KBM-7 (cell line): ENCODE measurements at regions not wholly inside any gene's neighbourhood (a gene's known extent, or its start where the extent isn't known, plus 50 kb on each side); places are given as distances from the start of the nearest gene placed in this dataset.
"Not testable (repeated sequence)": the region's sequence is repeated elsewhere in the genome, so short reads cannot be mapped to it uniquely, and the experiment has no call there.

Experiments
- DNase-seq: peaks from one replicate; pipeline ENCODE4 v3.0.0-alpha.2; 2015
- in situ Hi-C: fragments of 300-500 bp; cut with MboI; formaldehyde crosslinking; loops from 2 replicates; pipeline ENCODE4 v1.14.3; 2020; ENCODE audit warnings: low sequenced_read_pairs, low pct_unique_long_range_greater_than_20kb, mixed read lengths

DNA sequence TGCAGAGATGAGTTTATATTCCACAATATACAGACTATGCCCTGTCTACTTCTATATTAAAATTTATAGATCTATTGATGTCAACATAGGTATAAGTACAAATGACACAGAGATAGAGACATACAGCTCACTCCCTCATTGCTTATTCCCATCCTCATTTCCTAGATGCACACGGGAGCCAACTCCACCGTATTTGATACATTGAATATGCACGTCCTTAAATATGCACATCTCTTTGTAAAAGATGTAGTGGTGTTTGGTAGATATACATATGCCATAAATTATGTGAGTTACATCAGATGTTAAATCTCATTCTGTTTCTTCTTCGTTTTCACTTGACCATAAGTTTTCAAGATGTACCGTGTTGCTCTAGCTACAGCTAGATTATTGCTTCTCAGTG lies 179.2 kb upstream of the RAB6C start:
- DNase-seq = no peak
- in situ Hi-C loops = no loop called here

DNA sequence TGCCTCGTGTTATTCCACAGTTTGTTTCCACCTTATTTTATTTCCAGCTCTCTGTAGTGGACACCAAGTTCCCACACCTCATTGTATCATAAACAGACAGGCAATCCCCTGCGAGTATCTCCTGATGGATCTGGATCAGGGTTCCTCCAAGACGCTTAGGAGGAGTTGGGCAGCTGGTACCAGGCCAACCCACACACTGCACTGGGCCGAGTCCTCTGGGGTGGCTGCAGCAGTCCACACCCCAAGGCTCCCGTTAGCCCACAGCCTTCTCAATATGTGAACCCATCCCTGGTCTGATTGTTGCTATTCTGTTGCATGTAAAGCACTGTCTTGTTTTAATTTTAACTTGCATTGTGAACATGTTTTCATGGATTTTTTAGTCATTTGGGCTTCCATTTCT lies 178.8 kb upstream of the RAB6C start:
- in situ Hi-C loops = no loop called here
- DNase-seq = no peak

- DNase-seq = no peak
- in situ Hi-C loops = no loop called here
Observed at GRCh38 chr2:129801575-129801974, 177.9 kb upstream of the RAB6C start.

GRCh38 chr2:129802290-129802689 lies 177.2 kb upstream of the RAB6C start:
- DNase-seq = no peak
- in situ Hi-C loops = no loop called here

DNA sequence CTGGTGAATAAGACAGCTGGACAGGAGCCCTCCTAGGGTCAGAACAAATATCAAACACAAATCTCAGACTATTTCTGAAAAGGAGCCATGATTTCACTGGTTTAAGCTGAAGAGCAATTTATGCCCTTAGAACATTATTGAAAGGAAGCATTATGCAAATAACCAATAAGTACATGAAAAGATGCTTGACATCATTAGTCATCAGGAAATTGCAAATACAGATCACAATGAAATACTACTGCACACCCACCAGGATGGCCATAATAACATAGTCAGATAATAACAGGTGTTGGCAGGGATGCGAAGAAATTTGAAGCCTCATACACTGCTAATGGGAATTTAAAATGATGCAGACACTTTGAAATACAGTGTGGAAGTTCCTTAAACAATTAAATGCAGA lies 176.4 kb upstream of the RAB6C start:
- in situ Hi-C loops = no loop called here
- DNase-seq = no peak

DNA sequence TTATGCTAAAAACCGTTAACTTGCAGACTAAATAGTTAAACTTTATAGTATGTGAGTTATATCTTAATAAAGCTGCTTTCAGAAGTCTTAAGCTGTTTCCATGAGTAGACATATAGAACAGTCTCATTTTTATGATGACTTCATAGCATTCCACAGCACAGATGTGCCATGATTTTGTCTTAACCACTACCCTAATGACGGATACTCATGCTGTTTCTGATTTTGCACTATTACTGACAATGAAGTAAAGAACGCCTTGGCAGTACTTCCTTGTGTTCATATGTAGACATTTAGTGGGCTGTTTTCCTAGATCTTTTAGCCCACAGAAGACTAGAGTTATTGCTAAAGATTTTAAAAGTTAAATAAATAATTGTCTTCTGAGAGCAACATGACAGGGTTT lies 175.6 kb upstream of the RAB6C start:
- DNase-seq = no peak
- in situ Hi-C loops = no loop called here

DNA sequence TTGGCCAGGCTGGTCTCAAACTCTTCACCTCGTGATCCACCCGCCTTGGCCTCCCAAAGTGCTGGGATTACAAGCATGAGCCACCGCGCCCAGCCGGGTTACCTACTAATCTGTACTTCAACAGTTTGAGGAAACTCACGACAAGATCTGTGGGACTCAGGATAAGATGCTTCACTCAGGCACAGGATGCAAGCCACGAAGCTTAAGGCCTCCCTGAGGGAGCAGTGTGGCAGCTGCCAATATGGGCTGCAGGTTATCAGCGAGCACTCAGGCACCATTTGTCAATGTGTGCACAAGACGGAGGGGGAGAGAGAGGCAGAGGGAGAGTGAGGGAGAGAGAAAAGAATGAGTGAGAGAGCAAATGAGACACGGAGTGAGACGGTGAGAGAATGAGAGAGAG lies 173.6 kb upstream of the RAB6C start:
- in situ Hi-C loops = no loop called here
- DNase-seq = no peak

DNA sequence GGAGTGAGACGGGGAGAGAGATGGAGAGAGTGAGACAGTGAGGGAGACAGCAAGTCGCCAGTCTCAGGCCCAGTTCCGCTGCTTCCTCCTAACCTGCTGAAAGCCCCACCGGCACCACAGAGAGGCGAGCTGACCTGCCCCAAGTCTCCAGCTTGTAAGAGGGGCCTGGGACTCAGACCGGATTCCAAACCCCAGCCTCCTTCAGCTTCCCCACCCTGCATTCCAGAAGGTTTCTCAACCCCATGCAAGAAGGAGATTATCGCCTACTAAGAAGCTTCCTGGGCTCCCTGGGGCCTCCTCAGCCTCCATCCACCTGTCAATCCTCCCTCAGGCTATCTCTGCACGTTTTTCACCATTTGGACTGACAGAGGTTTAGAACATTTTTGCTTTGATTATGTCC lies 173.1 kb upstream of the RAB6C start:
- in situ Hi-C loops = no loop called here
- no peak for DNase-seq

GRCh38 chr2:129806990-129807389 lies 172.5 kb upstream of the RAB6C start:
- DNase-seq = no peak
- in situ Hi-C loops = no loop called here

GRCh38 chr2:129807642-129808338 lies 171.7 kb upstream of the RAB6C start:
- in situ Hi-C loops, DNase-seq: not testable (repeated sequence)

DNA sequence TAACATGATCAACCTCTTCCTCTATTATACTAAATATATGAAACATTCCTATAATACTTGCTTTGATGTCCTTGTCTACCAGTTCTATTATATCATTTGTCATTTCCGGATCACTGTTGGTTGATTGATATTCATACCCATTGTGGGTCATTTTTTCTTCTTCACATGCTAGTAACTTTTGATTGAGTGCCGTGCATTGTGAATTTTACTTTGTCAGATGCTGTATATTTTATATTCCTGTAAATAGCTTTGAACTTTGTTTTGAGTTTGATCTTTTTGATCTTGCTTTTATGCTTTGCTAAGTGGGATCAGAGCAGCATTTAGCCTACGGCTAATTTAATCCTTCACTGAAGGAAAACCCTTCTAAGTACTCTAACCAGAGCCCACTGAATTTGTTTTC lies 168.9 kb upstream of the RAB6C start:
- no peak for DNase-seq
- in situ Hi-C loops = no loop called here

- in situ Hi-C loops = no loop called here
- peak; percentile 92 for DNase-seq
Observed at GRCh38 chr2:129812071-129812470, 167.4 kb upstream of the RAB6C start.

DNA sequence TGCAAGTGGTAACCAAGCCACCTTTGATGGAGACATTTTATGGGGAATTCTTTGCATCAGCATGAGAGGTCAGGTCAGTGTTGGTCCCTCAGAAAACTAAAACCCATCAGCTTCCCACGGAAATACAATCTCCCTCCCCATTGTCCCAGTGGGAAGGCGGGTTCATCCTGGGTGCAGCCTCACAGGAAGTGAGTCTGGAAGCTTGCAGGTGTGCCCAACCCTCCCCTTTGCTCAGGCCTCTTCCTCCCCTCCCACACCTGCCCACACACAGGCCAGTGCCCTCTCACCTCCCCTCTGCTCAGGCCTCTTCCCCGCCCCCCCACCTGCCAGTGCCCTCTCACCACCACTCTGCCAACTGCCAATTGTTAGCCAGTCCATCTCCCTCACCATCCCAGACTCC lies 166.8 kb upstream of the RAB6C start:
- no peak for DNase-seq
- in situ Hi-C loops = no loop called here

- in situ Hi-C loops = no loop called here
- DNase-seq = peak; percentile 23
Observed at GRCh38 chr2:129813404-129813803, 166.1 kb upstream of the RAB6C start.

- in situ Hi-C loops = no loop called here
- no peak for DNase-seq
Observed at GRCh38 chr2:129816813-129817574, 162.5 kb upstream of the RAB6C start.

- in situ Hi-C loops = no loop called here
- DNase-seq = no peak
Observed at GRCh38 chr2:129819855-129820254, 159.6 kb upstream of the RAB6C start.

DNA sequence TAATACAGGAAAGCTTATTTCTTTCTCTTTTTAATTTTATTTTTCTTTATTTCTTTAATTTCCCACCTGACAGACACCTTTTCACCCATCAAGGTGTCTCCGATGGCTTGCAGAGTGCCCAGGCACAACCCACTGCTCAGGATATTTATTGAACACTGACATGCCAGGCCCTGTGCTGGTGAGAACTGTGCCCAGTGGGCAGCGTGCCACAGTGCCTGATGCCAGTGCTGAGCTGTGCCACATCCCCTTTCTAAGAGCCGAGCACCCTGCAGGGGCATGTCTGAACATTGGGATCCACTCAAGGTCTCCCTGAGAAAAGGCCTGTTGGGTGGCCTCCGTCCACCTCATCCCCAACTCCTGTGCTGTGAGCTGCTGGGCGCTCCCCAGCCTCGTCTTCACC lies 158.6 kb upstream of the RAB6C start:
- no peak for DNase-seq
- in situ Hi-C loops = no loop called here

- in situ Hi-C loops = no loop called here
- DNase-seq = no peak
Observed at GRCh38 chr2:129821445-129821844, 158.0 kb upstream of the RAB6C start.

DNA sequence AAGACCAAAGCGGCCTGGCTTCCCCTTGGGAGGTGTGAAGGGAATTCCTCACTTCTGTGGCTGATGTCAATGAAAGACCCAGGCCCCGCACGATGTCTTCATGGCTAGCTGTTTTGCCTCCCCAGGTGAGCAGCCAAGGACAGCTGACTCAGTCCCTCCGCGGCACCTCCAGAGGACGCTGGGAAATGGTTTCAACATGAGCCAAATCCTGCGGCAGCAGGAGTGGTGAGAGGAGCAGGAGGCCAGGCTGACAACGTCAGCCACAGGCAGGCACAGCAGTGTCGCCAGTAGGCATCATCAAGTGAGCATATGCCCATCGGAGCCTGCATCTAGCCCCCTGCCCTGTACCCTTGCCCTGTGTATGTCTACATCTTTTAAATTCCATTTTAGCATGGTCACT lies 156.4 kb upstream of the RAB6C start:
- in situ Hi-C loops = no loop called here
- no peak for DNase-seq

- DNase-seq = no peak
- in situ Hi-C loops = no loop called here
Observed at GRCh38 chr2:129827311-129828090, 152.0 kb upstream of the RAB6C start.
